SU-DHL-6 (cell line): ENCODE measurements at regions not wholly inside any gene's neighbourhood (a gene's known extent, or its start where the extent isn't known, plus 50 kb on each side); places are given as distances from the start of the nearest gene placed in this dataset.

Source experiments
- CTCF ChIP-seq: fragments of 200-600 bp; sonication (generic); IDR thresholded peaks from one replicate; pipeline ENCODE4 v1.5.1; 2017; ENCODE audit warnings: antibody characterized with exemption, mild to moderate bottlenecking, low read length, moderate library complexity; ENCODE audit not compliant: insufficient read depth, poor library complexity, severe bottlenecking
- EZH2phosphoT487 ChIP-seq: fragments of 200-600 bp; sonication (generic), shearing (Covaris generic); conservative IDR thresholded peaks from 2 replicates; pipeline ENCODE4 v1.6.1; 2018; ENCODE audit warnings: mild to moderate bottlenecking, antibody characterized with exemption, low read length, moderate library complexity, mixed read lengths

DNA sequence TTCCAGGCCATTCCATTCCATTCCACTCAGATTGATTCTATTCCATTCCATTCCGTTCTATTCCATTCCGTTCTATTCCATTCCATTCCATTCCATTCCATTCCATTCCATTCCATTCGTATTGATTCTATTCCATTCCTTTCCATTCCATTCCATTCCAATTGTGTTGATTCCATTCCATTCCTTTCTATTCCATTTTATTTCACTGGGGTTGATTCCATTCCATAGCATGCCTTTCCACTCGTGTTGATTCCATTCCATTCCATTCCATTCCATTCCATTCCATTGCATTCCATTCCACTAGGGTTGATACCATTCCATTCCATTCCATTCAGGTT is 1142.3 kb downstream of the RPIA start:
- TF ChIP-seq CTCF, result no peak
- no peak for TF ChIP-seq EZH2phosphoT487
